ENCODE measurements at regions not wholly inside any gene's neighbourhood (a gene's known extent, or its start where the extent isn't known, plus 50 kb on each side); places are given as distances from the start of the nearest gene placed in this dataset.

GRCh38 chr2:65586516-65586915 is 154.1 kb upstream of the SPRED2 start:
- DNase-seq: no peak
- TF ChIP-seq CTCF (IDR thresholded peaks at IDR 0.05; ENCODE audit: low read depth, low read length, missing control alignments): no peak
- in situ Hi-C loops (cut with HindIII; ENCODE audit: low pct_ligation_motif_present, low sequenced_read_pairs): no loop called here
- H3K4me3 ChIP-seq (ENCODE audit: low read depth, low read length): no peak overlapping the region
- H3K27me3 ChIP-seq (replicated peaks): no peaks in the 10 kb centered on the region
- H3K27ac ChIP-seq: no peak overlapping the region
- H3K36me3 ChIP-seq (replicated peaks): no peaks in the 10 kb centered on the region

GRCh38 chr2:65583061-65583460 is 150.7 kb upstream of the SPRED2 start:
- no peak for TF ChIP-seq CTCF (IDR thresholded peaks at IDR 0.05; ENCODE audit: low read depth, low read length, missing control alignments)
- Histone ChIP-seq H3K4me3 (ENCODE audit: low read depth, low read length) (no peak overlapping the region), H3K36me3 (replicated peaks) (no peaks in the 10 kb centered on the region), H3K27me3 (replicated peaks) (no peaks in the 10 kb centered on the region), H3K27ac (no peak overlapping the region)
- no peak for DNase-seq
- in situ Hi-C loops (cut with HindIII; ENCODE audit: low pct_ligation_motif_present, low sequenced_read_pairs): no loop called here

GRCh38 chr2:65582364-65582763 is 150.0 kb upstream of the SPRED2 start:
- no peak for TF ChIP-seq CTCF (IDR thresholded peaks at IDR 0.05; ENCODE audit: low read depth, low read length, missing control alignments)
- no peaks in the 10 kb centered on the region for H3K36me3 ChIP-seq (replicated peaks)
- no peak overlapping the region for H3K27ac ChIP-seq
- no peak for DNase-seq
- no peaks in the 10 kb centered on the region for H3K27me3 ChIP-seq (replicated peaks)
- in situ Hi-C loops (cut with HindIII; ENCODE audit: low pct_ligation_motif_present, low sequenced_read_pairs): no loop called here
- no peak overlapping the region for H3K4me3 ChIP-seq (ENCODE audit: low read depth, low read length)

- no peak overlapping the region for H3K27ac ChIP-seq
- H3K27me3 ChIP-seq (replicated peaks): no peaks in the 10 kb centered on the region
- H3K36me3 ChIP-seq (replicated peaks): no peaks in the 10 kb centered on the region
- DNase-seq: no peak
- no peak for TF ChIP-seq CTCF (IDR thresholded peaks at IDR 0.05; ENCODE audit: low read depth, low read length, missing control alignments)
- in situ Hi-C loops (cut with HindIII; ENCODE audit: low pct_ligation_motif_present, low sequenced_read_pairs): no loop called here
- H3K4me3 ChIP-seq (ENCODE audit: low read depth, low read length): no peak overlapping the region
Observed at GRCh38 chr2:65580824-65581223, 148.4 kb upstream of the SPRED2 start.

- Histone ChIP-seq H3K27ac (no peak overlapping the region), H3K4me3 (ENCODE audit: low read depth, low read length) (no peak overlapping the region), H3K27me3 (replicated peaks) (no peaks in the 10 kb centered on the region), H3K36me3 (replicated peaks) (no peaks in the 10 kb centered on the region)
- TF ChIP-seq CTCF (IDR thresholded peaks at IDR 0.05; ENCODE audit: low read depth, low read length, missing control alignments): no peak
- no peak for DNase-seq
- in situ Hi-C loops (cut with HindIII; ENCODE audit: low pct_ligation_motif_present, low sequenced_read_pairs): no loop called here
Observed at GRCh38 chr2:65579506-65580235, 147.3 kb upstream of the SPRED2 start.

GRCh38 chr2:65577654-65578053 is 145.3 kb upstream of the SPRED2 start:
- TF ChIP-seq CTCF (IDR thresholded peaks at IDR 0.05; ENCODE audit: low read depth, low read length, missing control alignments): no peak
- in situ Hi-C loops (cut with HindIII; ENCODE audit: low pct_ligation_motif_present, low sequenced_read_pairs): no loop called here
- DNase-seq: no peak
- Histone ChIP-seq H3K4me3 (ENCODE audit: low read depth, low read length) (no peak overlapping the region), H3K27ac (no peak overlapping the region), H3K27me3 (replicated peaks) (no peaks in the 10 kb centered on the region), H3K36me3 (replicated peaks) (no peaks in the 10 kb centered on the region)
